GM12873 (cell line): ENCODE measurements at regions not wholly inside any gene's neighbourhood (a gene's known extent, or its start where the extent isn't known, plus 50 kb on each side); places are given as distances from the start of the nearest gene placed in this dataset.

Source experiments
- TF ChIP-seq, protein P1 (sequence below): IDR thresholded peaks from 2 replicates; pipeline ENCODE4 v1.5.1; 2012; ENCODE audit warnings: low read depth, mild to moderate bottlenecking, moderate library complexity, low read length, control low read depth; ENCODE audit not compliant: insufficient read depth; ENCODE audit errors: missing control alignments

GRCh38 chr9:4353236-4353635, 53.4 kb upstream of the GLIS3 start:
- TF ChIP-seq, protein P1, sequence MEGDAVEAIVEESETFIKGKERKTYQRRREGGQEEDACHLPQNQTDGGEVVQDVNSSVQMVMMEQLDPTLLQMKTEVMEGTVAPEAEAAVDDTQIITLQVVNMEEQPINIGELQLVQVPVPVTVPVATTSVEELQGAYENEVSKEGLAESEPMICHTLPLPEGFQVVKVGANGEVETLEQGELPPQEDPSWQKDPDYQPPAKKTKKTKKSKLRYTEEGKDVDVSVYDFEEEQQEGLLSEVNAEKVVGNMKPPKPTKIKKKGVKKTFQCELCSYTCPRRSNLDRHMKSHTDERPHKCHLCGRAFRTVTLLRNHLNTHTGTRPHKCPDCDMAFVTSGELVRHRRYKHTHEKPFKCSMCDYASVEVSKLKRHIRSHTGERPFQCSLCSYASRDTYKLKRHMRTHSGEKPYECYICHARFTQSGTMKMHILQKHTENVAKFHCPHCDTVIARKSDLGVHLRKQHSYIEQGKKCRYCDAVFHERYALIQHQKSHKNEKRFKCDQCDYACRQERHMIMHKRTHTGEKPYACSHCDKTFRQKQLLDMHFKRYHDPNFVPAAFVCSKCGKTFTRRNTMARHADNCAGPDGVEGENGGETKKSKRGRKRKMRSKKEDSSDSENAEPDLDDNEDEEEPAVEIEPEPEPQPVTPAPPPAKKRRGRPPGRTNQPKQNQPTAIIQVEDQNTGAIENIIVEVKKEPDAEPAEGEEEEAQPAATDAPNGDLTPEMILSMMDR = no peak

DNA sequence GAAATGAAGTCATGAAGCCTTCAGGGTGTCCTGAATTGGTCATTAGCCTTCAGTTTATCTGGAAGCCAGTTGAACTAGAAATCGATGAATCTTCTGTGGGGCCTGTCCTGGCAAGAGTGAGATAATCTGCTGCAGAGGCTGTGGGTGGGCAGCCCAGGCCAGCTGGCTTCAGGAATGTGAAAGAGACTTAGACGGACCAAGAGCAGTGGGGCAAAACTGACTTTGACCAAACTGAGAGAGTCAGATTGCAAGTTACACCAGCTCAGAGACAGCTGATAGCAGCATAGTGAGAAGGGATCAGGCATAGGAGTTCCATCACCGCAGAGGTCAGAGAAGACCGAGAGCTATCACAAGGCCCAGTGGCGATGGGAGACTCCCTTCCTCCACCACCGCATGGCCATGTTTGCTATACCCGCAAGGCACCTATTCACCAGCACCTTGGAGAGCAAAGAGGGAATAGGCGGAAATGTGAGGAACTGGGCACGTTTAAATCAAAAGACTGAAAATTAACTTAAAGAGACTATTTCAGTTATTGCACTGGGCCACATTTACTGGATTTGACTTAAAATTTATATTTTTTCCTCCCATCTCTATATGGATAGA, 50.0 kb upstream of the GLIS3 start:
- TF ChIP-seq, protein P1 = no peak
